ENCODE measurements at regions not wholly inside any gene's neighbourhood (a gene's known extent, or its start where the extent isn't known, plus 50 kb on each side); places are given as distances from the start of the nearest gene placed in this dataset.

DNA sequence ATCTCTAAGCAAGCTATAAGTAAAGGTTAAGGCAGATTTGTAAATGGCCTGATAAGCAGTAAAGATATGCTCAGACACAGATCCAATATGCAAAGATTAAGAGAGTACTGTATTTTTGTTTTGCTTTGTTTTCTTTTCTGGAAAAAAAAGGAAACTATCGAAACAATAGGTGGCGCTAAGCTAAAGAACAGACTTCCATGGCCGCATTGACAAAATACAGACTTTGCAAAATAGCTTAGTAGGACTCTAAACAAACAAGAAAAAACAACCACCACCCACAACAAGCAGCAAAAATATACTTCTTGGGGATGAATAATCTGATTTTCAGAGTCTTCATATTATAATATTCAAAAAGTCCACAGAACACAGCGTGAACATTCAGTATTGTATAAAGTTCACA lies 758.4 kb upstream of the ROBO1 start:
- FAIRE-seq (no peak), DNase-seq (ENCODE audit: insufficient read length, low spot score) (no peak)
- TF ChIP-seq POLR2A (IDR thresholded peaks at IDR 0.05; ENCODE audit: low read depth, low read length): no peak

DNA sequence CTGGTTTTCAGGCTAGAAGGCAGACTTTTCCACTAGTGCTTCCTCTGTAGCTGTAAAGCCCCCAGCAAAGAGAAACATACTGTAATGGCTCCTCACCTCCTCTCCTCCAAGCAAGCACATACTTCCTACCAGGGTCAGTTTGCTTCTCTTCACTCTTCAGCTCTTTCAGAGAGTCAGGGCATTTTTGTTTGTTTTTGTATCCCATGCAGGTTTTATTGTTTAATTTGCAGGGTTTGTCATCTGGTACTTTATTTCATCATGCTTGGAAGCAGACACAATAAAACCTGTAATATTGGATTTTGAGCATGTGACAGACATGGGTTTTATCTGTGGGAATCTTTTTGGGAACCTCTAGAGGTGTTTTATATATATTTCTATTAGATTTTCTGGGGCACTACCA lies 753.3 kb upstream of the ROBO1 start:
- no peak for DNase-seq (ENCODE audit: insufficient read length, low spot score)
- FAIRE-seq: no peak
- no peak for TF ChIP-seq POLR2A (IDR thresholded peaks at IDR 0.05; ENCODE audit: low read depth, low read length)

DNA sequence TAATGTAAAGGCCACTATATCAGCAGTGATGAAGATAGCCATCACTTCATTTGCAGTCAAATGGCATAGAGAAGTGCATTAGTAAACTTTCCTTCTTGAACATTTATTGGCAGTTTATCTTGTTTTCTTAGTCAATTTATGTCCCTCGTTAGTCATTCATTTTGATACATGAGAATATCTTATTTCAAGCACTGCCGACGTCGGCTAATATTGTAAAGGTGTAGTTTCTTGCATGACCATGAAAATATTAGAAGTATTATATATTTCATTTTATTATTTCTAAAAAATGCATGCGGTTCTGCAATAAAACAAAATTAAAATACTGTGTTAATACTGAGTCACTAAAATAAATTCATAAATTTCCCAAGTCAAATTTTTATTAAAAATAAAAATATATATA lies 751.6 kb upstream of the ROBO1 start:
- TF ChIP-seq POLR2A (IDR thresholded peaks at IDR 0.05; ENCODE audit: low read depth, low read length): no peak
- no peak for FAIRE-seq
- no peak for DNase-seq (ENCODE audit: insufficient read length, low spot score)

DNA sequence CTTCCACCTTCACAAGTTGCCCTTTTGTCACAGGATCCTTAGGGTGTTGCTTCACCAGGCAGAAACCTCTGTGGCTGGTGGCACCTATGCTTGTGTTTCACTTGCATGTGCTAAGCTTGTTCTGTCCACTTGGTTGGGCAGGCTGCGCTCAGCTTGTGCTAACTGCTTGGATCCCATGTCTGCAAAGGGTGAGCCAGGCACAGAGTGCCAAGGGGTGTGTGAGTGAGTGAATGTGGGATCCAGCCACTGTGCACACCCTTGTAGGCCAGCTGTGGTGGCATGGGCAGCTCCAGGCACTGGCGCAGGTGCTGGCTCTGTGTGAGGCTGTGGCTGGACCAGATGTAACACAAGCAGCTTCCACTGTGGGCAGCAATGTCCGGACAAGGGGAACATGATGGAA lies 728.7 kb upstream of the ROBO1 start:
- DNase-seq (ENCODE audit: insufficient read length, low spot score) (no peak), FAIRE-seq (no peak)
- TF ChIP-seq POLR2A (IDR thresholded peaks at IDR 0.05; ENCODE audit: low read depth, low read length): no peak

DNA sequence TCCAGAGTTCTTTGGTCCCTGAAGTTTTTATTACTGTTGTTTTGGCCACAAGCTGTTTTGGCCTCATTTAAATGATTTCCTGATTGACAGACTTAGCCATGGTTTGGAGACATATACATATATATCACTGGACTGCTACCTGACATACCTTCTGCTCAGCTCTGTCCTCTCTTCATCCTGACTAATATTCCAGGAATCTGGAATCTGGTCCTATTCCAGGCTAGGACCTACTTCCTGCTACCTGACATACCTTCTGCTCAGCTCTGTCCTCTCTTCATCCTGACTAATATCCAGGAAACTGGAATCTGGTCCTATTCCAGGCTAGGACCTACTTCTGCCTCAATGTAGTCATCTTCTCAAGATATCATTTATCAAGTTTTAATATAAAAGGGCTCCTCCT lies 724.4 kb upstream of the ROBO1 start:
- no peak for DNase-seq (ENCODE audit: insufficient read length, low spot score)
- TF ChIP-seq POLR2A (IDR thresholded peaks at IDR 0.05; ENCODE audit: low read depth, low read length): no peak
- no peak for FAIRE-seq

DNA sequence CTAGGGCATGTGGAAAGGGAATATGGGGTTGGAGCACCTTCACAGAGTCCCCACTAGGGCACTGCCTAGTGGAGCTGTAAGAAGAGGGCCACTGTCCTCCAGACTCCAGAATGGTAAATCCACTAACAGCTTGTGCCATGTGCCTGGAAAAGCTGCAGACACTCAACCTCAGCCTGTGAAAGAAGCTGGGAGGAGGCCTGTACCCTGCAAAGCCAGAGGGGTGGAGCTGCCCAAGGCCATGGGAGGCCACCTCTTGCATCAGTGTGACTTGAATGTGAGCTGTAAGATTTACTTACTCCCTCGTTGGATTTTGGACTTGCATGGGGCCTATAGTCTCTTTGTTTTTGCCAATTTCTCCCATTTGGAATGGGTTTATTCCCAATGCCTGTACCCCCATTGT lies 705.2 kb upstream of the ROBO1 start:
- no peak for TF ChIP-seq POLR2A (IDR thresholded peaks at IDR 0.05; ENCODE audit: low read depth, low read length)
- DNase-seq (ENCODE audit: insufficient read length, low spot score) (no peak), FAIRE-seq (no peak)

DNA sequence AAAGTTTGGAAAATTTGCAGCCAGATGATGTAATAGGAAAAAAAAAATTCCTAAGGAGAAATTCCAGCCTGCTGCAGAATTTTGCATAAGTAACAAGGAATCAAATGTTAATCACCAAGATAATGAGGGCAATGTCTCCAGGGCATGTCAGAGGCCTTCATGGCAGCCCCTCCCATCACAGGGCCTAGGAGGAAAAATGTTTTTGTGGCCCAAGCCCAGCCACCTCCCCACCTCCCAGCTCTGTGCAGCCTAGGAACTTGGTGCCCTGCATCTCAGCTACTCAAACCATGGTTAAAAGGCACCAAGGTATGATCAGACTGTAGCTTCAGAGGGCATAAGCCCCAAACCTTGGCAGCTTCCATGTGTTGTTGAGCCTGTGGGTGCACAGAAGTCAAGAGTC lies 704.7 kb upstream of the ROBO1 start:
- DNase-seq (ENCODE audit: insufficient read length, low spot score) (no peak), FAIRE-seq (no peak)
- TF ChIP-seq POLR2A (IDR thresholded peaks at IDR 0.05; ENCODE audit: low read depth, low read length): no peak

DNA sequence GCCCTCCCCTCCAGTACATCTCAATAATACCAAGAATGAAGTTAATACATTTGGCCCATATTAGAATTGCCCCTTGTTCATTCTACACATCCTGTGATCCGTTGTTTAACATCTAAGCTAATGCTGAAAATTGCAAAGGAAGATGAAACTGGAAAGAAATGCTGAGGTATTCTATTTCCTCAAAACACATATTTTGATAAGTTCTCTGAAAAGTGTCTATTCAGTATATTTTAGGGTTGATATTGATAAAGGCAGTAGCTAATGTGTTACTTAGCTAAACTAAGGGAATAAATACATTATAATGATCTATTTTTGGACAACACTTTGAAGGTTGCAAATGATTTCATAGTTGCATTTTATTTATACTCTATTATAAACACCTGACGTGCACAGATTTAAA lies 702.6 kb upstream of the ROBO1 start:
- DNase-seq (ENCODE audit: insufficient read length, low spot score) (no peak), FAIRE-seq (no peak)
- TF ChIP-seq POLR2A (IDR thresholded peaks at IDR 0.05; ENCODE audit: low read depth, low read length): no peak

DNA sequence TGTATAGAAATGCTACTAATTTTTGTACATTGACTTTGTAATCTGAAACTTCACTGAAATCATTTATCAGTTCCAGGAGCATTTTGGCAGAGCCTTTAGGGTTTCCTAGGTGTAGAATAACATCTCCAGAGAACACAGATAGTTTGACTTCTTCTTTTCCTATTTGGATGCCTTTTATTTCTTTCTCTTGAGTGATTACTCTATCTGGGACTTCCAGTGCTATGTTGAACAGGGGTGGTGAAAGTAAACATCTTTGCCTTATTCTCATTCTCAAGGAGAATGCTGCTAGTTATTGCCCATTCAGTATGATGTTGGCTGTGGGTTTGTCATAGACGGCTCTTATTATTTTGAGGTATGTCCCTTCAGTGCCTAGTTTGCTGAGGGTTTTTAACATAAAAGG lies 697.9 kb upstream of the ROBO1 start:
- DNase-seq (ENCODE audit: insufficient read length, low spot score) (no peak), FAIRE-seq (no peak)
- TF ChIP-seq POLR2A (IDR thresholded peaks at IDR 0.05; ENCODE audit: low read depth, low read length): no peak

DNA sequence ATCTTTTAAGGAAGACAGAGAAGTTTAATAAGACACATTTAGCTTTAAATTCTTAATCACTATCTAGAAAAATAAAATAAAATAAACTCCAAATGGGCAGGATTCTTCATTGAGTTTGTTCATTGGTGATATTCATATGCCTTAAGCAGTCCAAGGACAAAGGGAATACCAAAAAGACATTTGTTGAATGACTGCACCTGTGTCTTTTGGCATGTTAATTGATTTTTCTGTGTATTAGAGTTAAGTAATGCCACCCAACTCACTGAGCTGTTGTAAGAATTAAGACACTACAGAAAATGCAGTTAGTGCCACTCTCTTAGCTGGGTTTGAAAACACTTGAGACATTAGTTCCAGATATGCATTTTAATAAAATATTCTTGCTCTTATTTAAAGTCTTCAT lies 683.6 kb upstream of the ROBO1 start:
- no peak for FAIRE-seq
- DNase-seq (ENCODE audit: insufficient read length, low spot score): no peak
- TF ChIP-seq POLR2A (IDR thresholded peaks at IDR 0.05; ENCODE audit: low read depth, low read length): no peak

DNA sequence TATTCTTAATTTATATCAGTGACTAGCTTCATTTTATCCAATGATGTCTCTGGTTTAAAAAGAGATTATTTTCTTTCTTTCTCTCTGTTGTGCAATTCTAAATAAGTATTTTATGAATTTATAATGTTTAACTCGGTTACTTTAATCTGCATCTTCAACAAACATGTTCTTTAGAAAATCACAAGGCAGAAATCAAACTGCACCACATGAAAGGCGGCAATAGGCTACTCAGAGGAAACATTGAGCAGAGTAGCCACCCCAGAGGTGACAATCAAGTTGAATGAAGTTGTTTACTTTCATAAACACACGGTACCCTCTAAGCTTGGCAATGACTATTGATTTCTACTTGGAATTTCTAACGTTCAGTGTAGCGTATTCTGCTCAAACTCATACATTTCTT lies 677.8 kb upstream of the ROBO1 start:
- no peak for TF ChIP-seq POLR2A (IDR thresholded peaks at IDR 0.05; ENCODE audit: low read depth, low read length)
- no peak for FAIRE-seq
- DNase-seq (ENCODE audit: insufficient read length, low spot score): no peak

DNA sequence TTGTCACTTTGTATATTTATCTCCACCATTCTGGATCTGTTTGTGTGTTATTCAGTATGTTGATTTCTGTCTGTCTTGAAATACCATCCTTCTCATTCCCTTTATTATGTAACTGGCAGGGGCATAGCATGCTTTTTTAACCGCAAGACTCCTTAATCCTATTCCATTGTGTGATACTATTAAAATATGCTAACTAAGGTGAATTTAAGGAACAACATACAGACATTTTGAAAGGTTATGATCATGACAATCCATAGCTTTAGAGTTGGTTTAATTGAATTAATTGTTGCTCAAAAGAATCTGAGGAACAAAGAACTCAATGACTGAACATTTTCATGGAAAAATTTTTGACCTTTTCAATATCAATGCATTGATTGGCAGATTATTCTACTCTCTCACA lies 677.3 kb upstream of the ROBO1 start:
- no peak for DNase-seq (ENCODE audit: insufficient read length, low spot score)
- TF ChIP-seq POLR2A (IDR thresholded peaks at IDR 0.05; ENCODE audit: low read depth, low read length): no peak
- no peak for FAIRE-seq

DNA sequence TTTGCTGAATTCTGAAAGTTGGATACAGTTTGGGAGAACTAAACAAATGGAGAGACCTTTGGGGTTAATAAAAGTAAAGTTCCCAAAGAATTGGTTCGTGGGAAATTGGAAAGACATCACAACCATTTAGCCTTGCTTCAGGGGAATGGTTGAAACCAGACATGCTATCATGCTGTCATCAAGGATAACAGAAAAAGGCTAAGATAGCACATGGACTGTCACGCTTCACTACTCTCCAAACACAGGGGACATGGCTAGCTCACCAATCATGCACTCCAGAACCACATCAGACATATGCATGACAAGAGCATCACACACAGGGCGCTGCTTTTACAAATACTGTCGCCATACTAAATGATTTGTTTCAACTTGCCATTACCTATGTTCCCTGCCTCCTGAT lies 671.7 kb upstream of the ROBO1 start:
- TF ChIP-seq POLR2A (IDR thresholded peaks at IDR 0.05; ENCODE audit: low read depth, low read length): no peak
- DNase-seq (ENCODE audit: insufficient read length, low spot score) (no peak), FAIRE-seq (no peak)

DNA sequence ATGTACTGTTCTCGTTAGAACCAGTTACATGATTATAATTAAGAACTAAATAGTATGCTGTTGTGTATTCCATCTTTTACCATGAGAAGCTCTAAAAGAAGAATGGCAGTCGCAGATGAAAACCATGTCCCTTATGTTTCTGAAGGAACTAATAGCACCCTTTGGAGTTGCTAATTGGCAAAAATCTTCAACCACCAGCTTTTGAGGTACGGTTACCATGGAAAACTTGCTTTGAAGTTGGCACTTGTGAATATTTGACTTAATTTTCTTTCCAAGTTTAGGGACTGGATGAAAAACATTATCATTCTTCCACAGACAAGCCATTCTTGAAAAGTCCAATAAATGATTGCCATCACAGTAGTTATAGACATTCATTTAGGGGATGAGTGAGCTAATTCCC lies 666.6 kb upstream of the ROBO1 start:
- FAIRE-seq: no peak
- DNase-seq (ENCODE audit: insufficient read length, low spot score): no peak
- TF ChIP-seq POLR2A (IDR thresholded peaks at IDR 0.05; ENCODE audit: low read depth, low read length): no peak

DNA sequence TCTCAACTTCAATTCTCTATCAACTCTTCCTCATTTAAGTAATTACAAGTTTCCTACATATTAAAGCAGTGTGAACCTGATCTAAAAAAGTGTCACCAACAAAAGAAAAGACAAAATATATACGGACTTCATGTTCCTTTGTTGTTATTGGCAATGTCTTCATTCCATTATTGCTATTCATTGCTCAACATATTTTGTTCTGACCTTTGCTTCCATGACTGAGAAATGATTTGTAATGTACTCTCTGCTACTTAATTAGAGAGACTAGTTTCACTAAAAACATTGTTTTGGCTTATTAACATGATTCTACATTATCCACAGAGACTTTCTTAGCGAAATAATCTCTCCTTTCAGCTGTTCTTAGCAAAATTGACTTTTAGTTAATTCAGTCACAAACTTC lies 657.2 kb upstream of the ROBO1 start:
- FAIRE-seq: no peak
- no peak for TF ChIP-seq POLR2A (IDR thresholded peaks at IDR 0.05; ENCODE audit: low read depth, low read length)

DNA sequence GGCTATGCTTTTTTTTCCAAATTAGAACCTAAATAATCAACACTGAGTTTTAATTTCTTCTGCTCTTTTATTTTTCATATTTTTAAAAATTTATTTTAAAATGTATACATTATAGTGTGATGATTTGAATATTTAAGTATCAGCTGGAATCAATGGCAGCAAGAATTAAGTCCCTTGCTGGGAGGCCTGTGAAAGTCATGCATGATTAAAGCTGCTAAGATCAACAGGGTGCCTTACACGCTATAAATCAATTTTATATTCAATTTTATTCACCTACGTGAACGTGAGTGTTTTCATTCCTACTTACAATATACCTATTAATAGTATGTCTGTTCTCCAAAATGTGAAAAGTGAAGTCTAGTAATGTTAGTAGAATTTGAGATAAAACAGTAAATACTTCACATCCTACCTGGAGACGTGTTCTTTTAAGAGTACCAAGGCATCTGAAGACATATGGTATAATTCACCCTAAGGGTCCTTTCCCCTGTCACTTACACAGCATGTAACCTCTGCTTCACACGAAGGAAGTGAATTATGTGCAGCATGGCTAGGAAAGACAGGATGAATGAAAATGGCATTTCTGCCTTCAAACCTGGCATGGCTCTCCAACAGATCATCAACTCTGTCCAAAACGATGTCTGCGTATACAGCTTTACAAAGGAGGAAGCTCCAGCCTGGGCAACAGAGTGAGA lies 640.4 kb upstream of the ROBO1 start:
- FAIRE-seq: no peak
- no peak for DNase-seq (ENCODE audit: insufficient read length, low spot score)
- no peak for TF ChIP-seq POLR2A (IDR thresholded peaks at IDR 0.05; ENCODE audit: low read depth, low read length)

More for the DNA sequence above, 657.2 kb upstream of the ROBO1 start:
- DNase-seq (ENCODE audit: insufficient read length, low spot score): no peak

Data from H54 (cell line).